ENCODE measurements at regions not wholly inside any gene's neighbourhood (a gene's known extent, or its start where the extent isn't known, plus 50 kb on each side); places are given as distances from the start of the nearest gene placed in this dataset.

DNA sequence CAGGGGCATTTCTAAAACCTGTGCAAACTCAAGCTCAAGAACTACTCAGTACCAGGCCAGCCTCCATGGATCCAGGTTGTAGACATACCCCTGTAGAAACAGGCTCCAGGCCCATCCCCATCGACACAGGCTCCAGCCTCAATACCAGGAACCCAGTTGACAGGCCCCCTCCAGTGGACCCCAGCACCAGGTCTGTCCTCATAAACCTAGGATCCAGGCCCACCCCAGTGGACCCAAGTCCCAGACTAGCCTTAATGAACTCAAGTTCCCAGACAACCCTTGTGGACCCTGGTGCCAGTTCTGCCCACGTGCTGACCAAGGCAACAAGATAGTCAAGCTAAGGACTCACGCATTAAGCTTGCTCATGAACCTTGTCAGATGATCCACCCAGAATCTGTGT is 476.9 kb downstream of the TBC1D32 start:
- no peak for TF ChIP-seq POLR2A (IDR thresholded peaks at IDR 0.05)
- no peak for TF ChIP-seq CTCF (IDR thresholded peaks at IDR 0.05)
- H3K27me3 ChIP-seq, result no peaks in the 10 kb centered on the region
- no peaks in the 10 kb centered on the region for H3K36me3 ChIP-seq
- no peak overlapping the region for H3K4me3 ChIP-seq
- no peak overlapping the region for H3K27ac ChIP-seq
- H3K9me3 ChIP-seq, result no peaks in the 10 kb centered on the region
- H3K4me1 ChIP-seq, result no peaks in the 10 kb centered on the region
- DNase-seq, result no peak

GRCh38 chr6:120854583-120854982 is 479.7 kb downstream of the TBC1D32 start:
- no peak for DNase-seq
- Histone ChIP-seq H3K9me3 (no peaks in the 10 kb centered on the region), H3K27ac (no peak overlapping the region), H3K27me3 (no peaks in the 10 kb centered on the region), H3K4me1 (no peaks in the 10 kb centered on the region), H3K36me3 (no peaks in the 10 kb centered on the region), H3K4me3 (no peak overlapping the region)
- TF ChIP-seq POLR2A (IDR thresholded peaks at IDR 0.05) (no peak), CTCF (IDR thresholded peaks at IDR 0.05) (no peak)

DNA sequence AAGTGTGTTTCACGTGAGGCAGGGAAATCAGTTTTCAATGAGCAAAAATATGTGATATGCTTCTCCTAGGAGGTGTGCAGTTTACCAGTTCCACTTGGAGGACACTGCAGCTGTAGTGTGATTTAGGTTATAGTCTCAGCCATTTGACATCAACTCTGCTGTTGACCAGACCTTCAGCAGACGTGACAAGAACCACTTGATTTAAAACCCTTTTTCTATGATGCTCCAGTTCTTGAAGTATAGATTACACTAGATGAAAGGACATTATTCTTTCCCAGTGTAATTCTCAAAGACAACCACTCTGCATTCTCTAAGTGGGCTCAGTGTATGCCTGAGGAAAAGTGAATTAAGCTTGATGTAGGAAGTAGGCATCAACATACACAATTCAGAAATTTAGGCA is 480.8 kb downstream of the TBC1D32 start:
- no peak overlapping the region for H3K27ac ChIP-seq
- H3K4me3 ChIP-seq, result no peak overlapping the region
- no peaks in the 10 kb centered on the region for H3K4me1 ChIP-seq
- H3K9me3 ChIP-seq, result no peaks in the 10 kb centered on the region
- DNase-seq, result no peak
- no peaks in the 10 kb centered on the region for H3K36me3 ChIP-seq
- TF ChIP-seq POLR2A (IDR thresholded peaks at IDR 0.05) (no peak), CTCF (IDR thresholded peaks at IDR 0.05) (no peak)
- H3K27me3 ChIP-seq, result no peaks in the 10 kb centered on the region

GRCh38 chr6:120852293-120852849 is 481.9 kb downstream of the TBC1D32 start:
- H3K27ac ChIP-seq, result no peak overlapping the region
- H3K27me3 ChIP-seq, result no peaks in the 10 kb centered on the region
- DNase-seq, result peak in 1 of 3 donors; percentile 24
- TF ChIP-seq CTCF (IDR thresholded peaks at IDR 0.05) (no peak), POLR2A (IDR thresholded peaks at IDR 0.05) (no peak)
- H3K36me3 ChIP-seq, result no peaks in the 10 kb centered on the region
- no peak overlapping the region for H3K4me3 ChIP-seq
- no peaks in the 10 kb centered on the region for H3K4me1 ChIP-seq
- no peaks in the 10 kb centered on the region for H3K9me3 ChIP-seq

DNA sequence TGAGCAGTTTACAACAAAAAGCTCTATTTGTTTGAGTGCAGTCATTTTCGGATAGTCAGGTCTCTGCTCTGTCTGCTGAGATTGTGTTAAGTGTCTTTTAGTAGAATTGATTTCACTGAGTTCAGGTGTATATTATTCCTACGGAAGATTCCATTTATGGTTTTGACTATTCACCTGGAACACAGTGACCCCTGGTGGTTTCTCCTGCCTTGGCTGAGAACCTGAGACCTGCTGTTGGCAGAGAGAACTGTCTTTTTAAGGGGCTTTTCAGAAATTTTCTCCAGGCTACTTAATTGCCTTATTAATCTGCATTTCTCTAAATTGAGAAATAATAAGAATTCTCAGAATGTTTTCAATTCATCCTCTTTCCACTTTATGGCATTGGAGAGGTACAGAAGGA is 508.0 kb downstream of the TBC1D32 start:
- TF ChIP-seq CTCF (IDR thresholded peaks at IDR 0.05), result peak in 4 of 6 experiments; percentile 30 to 54 (median 48)
- no peak for TF ChIP-seq POLR2A (IDR thresholded peaks at IDR 0.05)
- Histone ChIP-seq H3K27me3 (no peaks in the 10 kb centered on the region), H3K4me3 (no peak overlapping the region), H3K36me3 (no peaks in the 10 kb centered on the region), H3K27ac (no peak overlapping the region), H3K4me1 (no peaks in the 10 kb centered on the region), H3K9me3 (no peaks in the 10 kb centered on the region)
- peak in 1 of 3 donors; percentile 47 for DNase-seq

GRCh38 chr6:120816794-120817193 is 517.5 kb downstream of the TBC1D32 start:
- no peaks in the 10 kb centered on the region for H3K36me3 ChIP-seq
- TF ChIP-seq POLR2A (IDR thresholded peaks at IDR 0.05) (no peak), CTCF (IDR thresholded peaks at IDR 0.05) (no peak)
- no peak overlapping the region for H3K27ac ChIP-seq
- no peak overlapping the region for H3K4me3 ChIP-seq
- no peak for DNase-seq
- H3K9me3 ChIP-seq, result no peaks in the 10 kb centered on the region
- no peaks in the 10 kb centered on the region for H3K27me3 ChIP-seq
- no peaks in the 10 kb centered on the region for H3K4me1 ChIP-seq

Data from Peyer's patch (tissue), 4 donors.